22Rv1 (cell line): ENCODE measurements at regions not wholly inside any gene's neighbourhood (a gene's known extent, or its start where the extent isn't known, plus 50 kb on each side); places are given as distances from the start of the nearest gene placed in this dataset.

Experiments
- H3K27ac ChIP-seq: fragments of 450-650 bp; 2 replicates; pipeline ENCODE4 v1.5.1; 2017
- CTCF ChIP-seq: fragments of 450-650 bp; IDR thresholded peaks from 2 replicates; pipeline ENCODE4 v1.5.1; 2017; ENCODE audit warnings: mild to moderate bottlenecking
- ZFX ChIP-seq: fragments of 450-650 bp; IDR thresholded peaks from 2 replicates; pipeline ENCODE4 v1.6.1; 2017; ENCODE audit warnings: antibody characterized with exemption, borderline replicate concordance

GRCh38 chr3:33989229-33989628 is 190.8 kb downstream of the PDCD6IP start:
- no peak overlapping the region for H3K27ac ChIP-seq
- TF ChIP-seq CTCF (no peak), ZFX (no peak)

- H3K27ac ChIP-seq: no peak overlapping the region
- no peak for TF ChIP-seq CTCF
- no peak for TF ChIP-seq ZFX
Observed at GRCh38 chr3:33991673-33992072, 193.2 kb downstream of the PDCD6IP start.

GRCh38 chr3:33993631-33994030 is 195.2 kb downstream of the PDCD6IP start:
- TF ChIP-seq ZFX (no peak), CTCF (no peak)
- no peak overlapping the region for H3K27ac ChIP-seq

- H3K27ac ChIP-seq: no peak overlapping the region
- TF ChIP-seq ZFX: no peak
- TF ChIP-seq CTCF: no peak
Observed at GRCh38 chr3:33994568-33994967, 196.1 kb downstream of the PDCD6IP start.

- no peak overlapping the region for H3K27ac ChIP-seq
- TF ChIP-seq CTCF: no peak
- TF ChIP-seq ZFX: no peak
Observed at GRCh38 chr3:34000301-34000700, 201.9 kb downstream of the PDCD6IP start.

GRCh38 chr3:34001022-34001421 is 202.6 kb downstream of the PDCD6IP start:
- H3K27ac ChIP-seq: no peak overlapping the region
- TF ChIP-seq CTCF: no peak
- TF ChIP-seq ZFX: no peak

GRCh38 chr3:34001990-34002389 is 203.6 kb downstream of the PDCD6IP start:
- H3K27ac ChIP-seq: no peak overlapping the region
- TF ChIP-seq ZFX: no peak
- no peak for TF ChIP-seq CTCF
